Inflammatory macrophage treated with lipopolysaccharide for 4 hours (primary cell): ENCODE measurements at regions not wholly inside any gene's neighbourhood (a gene's known extent, or its start where the extent isn't known, plus 50 kb on each side); places are given as distances from the start of the nearest gene placed in this dataset.
"Not testable (repeated sequence)": the region's sequence is repeated elsewhere in the genome, so short reads cannot be mapped to it uniquely, and the experiment has no call there.

Experiments used
- DNase-seq: peaks from one replicate; pipeline ENCODE4 v3.0.0-alpha.2; 2020

- DNase-seq: no peak
Measured at GRCh38 chr1:238628110-238628509, 737.4 kb upstream of the ZP4 start.

- no peak for DNase-seq
Measured at GRCh38 chr1:238624776-238625175, 734.1 kb upstream of the ZP4 start.

GRCh38 chr1:238621405-238621804, 730.7 kb upstream of the ZP4 start:
- no peak for DNase-seq

GRCh38 chr1:238619652-238620051, 728.9 kb upstream of the ZP4 start:
- no peak for DNase-seq

GRCh38 chr1:238611406-238611805, 720.7 kb upstream of the ZP4 start:
- DNase-seq: no peak

- DNase-seq: no peak
Measured at GRCh38 chr1:238608144-238608543, 717.4 kb upstream of the ZP4 start.

GRCh38 chr1:238606896-238607295, 716.2 kb upstream of the ZP4 start:
- DNase-seq: peak; percentile 62

GRCh38 chr1:238606457-238606856, 715.7 kb upstream of the ZP4 start:
- DNase-seq: no peak

- DNase-seq: no peak
Measured at GRCh38 chr1:238604357-238604756, 713.6 kb upstream of the ZP4 start.

GRCh38 chr1:238601604-238602003, 710.9 kb upstream of the ZP4 start:
- not testable (repeated sequence) for DNase-seq

- DNase-seq: no peak
Measured at GRCh38 chr1:238596703-238597102, 706.0 kb upstream of the ZP4 start.

- DNase-seq: no peak
Measured at GRCh38 chr1:238592621-238593020, 701.9 kb upstream of the ZP4 start.

GRCh38 chr1:238589843-238590435, 699.2 kb upstream of the ZP4 start:
- DNase-seq: no peak

- DNase-seq: no peak
Measured at GRCh38 chr1:238582816-238583215, 692.1 kb upstream of the ZP4 start.

GRCh38 chr1:238581332-238581731, 690.6 kb upstream of the ZP4 start:
- no peak for DNase-seq

- peak; percentile 1 for DNase-seq
Measured at GRCh38 chr1:238568735-238569134, 678.0 kb upstream of the ZP4 start.

GRCh38 chr1:238562341-238562740, 671.6 kb upstream of the ZP4 start:
- DNase-seq: no peak

GRCh38 chr1:238558746-238559145, 668.0 kb upstream of the ZP4 start:
- no peak for DNase-seq

- DNase-seq: no peak
Measured at GRCh38 chr1:238558156-238558555, 667.4 kb upstream of the ZP4 start.

GRCh38 chr1:238552271-238552670, 661.5 kb upstream of the ZP4 start:
- DNase-seq: no peak

- DNase-seq: no peak
Measured at GRCh38 chr1:238549137-238549536, 658.4 kb upstream of the ZP4 start.

- no peak for DNase-seq
Measured at GRCh38 chr1:238546118-238546517, 655.4 kb upstream of the ZP4 start.

GRCh38 chr1:238537641-238538040, 646.9 kb upstream of the ZP4 start:
- no peak for DNase-seq

- no peak for DNase-seq
Measured at GRCh38 chr1:238530209-238530851, 639.6 kb upstream of the ZP4 start.

- no peak for DNase-seq
Measured at GRCh38 chr1:238517711-238518110, 627.0 kb upstream of the ZP4 start.
